A673 (cell line): ENCODE measurements at regions not wholly inside any gene's neighbourhood (a gene's known extent, or its start where the extent isn't known, plus 50 kb on each side); places are given as distances from the start of the nearest gene placed in this dataset.

Experiments
- BruUV-seq: library from RNA; stranded (reverse); fragments of 400-500 nt; replicated peaks from 2 replicates; lab custom pipeline; 2021; lab: Mats Ljungman, UMichigan
- CTCF ChIA-PET: fragments of 300-600 bp; sonication (Branson Sonifier 250); formaldehyde crosslinking; loops from one replicate; lab custom pipeline; 2022; ENCODE audit warnings: antibody characterized with exemption; lab: Charles Lee
- POLR2A ChIA-PET: fragments of 300-600 bp; sonication (Branson Sonifier 250); formaldehyde crosslinking; loops from one replicate; lab custom pipeline; 2022; ENCODE audit warnings: antibody characterized with exemption; ENCODE audit not compliant: low non-redundant PET; lab: Charles Lee
- DNase-seq: peaks from one replicate; pipeline ENCODE4 v3.0.0-alpha.2; 2015; ENCODE audit warnings: low spot score
- H3K27ac ChIP-seq: fragments of 200-600 bp; sonication (generic); 2 replicates; pipeline ENCODE4 v1.5.1; 2016; ENCODE audit warnings: mixed run types, low read depth, mild to moderate bottlenecking, mixed read lengths, antibody characterized with exemption, low read length; ENCODE audit not compliant: poor library complexity, severe bottlenecking
- H3K27me3 ChIP-seq: fragments of 200-600 bp; sonication (generic); replicated peaks from 2 replicates; pipeline ENCODE4 v1.6.1; 2017; ENCODE audit warnings: mixed run types, low read depth, mild to moderate bottlenecking, mixed read lengths, antibody characterized with exemption, low read length; ENCODE audit not compliant: insufficient read depth, poor library complexity
- H3K36me3 ChIP-seq: fragments of 200-600 bp; sonication (generic); 2 replicates; pipeline ENCODE4 v1.6.1; 2016; ENCODE audit warnings: mixed run types, mild to moderate bottlenecking, mixed read lengths, antibody characterized with exemption, low read length; ENCODE audit not compliant: insufficient read depth, poor library complexity, severe bottlenecking
- H3K4me1 ChIP-seq: fragments of 200-600 bp; sonication (generic); 2 replicates; pipeline ENCODE4 v1.6.1; 2017; ENCODE audit warnings: mixed run types, mild to moderate bottlenecking, mixed read lengths, antibody characterized with exemption, low read length; ENCODE audit not compliant: insufficient read depth, poor library complexity, severe bottlenecking
- H3K4me3 ChIP-seq: fragments of 200-600 bp; sonication (generic); 2 replicates; pipeline ENCODE4 v1.5.1; 2016; ENCODE audit warnings: low read depth, mixed run types, mild to moderate bottlenecking, mixed read lengths, low read length; ENCODE audit not compliant: poor library complexity, severe bottlenecking
- H3K9me3 ChIP-seq: fragments of 200-600 bp; sonication (generic); 2 replicates; pipeline ENCODE4 v1.6.1; 2016; ENCODE audit warnings: mixed run types, low read depth, mild to moderate bottlenecking, mixed read lengths, antibody characterized with exemption, low read length; ENCODE audit not compliant: poor library complexity, severe bottlenecking
- EZH2 ChIP-seq: fragments of 200-600 bp; sonication (generic); IDR thresholded peaks from 2 replicates; pipeline ENCODE4 v1.6.1; 2017; ENCODE audit warnings: borderline replicate concordance, low read depth, mild to moderate bottlenecking, mixed read lengths, antibody characterized with exemption, low read length; ENCODE audit not compliant: poor library complexity, severe bottlenecking
- intact Hi-C: fragments of 100-400 bp; cut with micrococcal nuclease; formaldehyde crosslinking; loops from one replicate; pipeline ENCODE4 v1.10.0; 2022; ENCODE audit not compliant: unreplicated experiment
- TF ChIP-seq, protein P1 (sequence below): fragments of 300-800, 200-600 bp; sonication (generic); conservative IDR thresholded peaks from 2 replicates; pipeline ENCODE4 v1.5.1; 2017; ENCODE audit warnings: low read depth, mild to moderate bottlenecking, antibody characterized with exemption, low read length, moderate library complexity, mixed read lengths

DNA sequence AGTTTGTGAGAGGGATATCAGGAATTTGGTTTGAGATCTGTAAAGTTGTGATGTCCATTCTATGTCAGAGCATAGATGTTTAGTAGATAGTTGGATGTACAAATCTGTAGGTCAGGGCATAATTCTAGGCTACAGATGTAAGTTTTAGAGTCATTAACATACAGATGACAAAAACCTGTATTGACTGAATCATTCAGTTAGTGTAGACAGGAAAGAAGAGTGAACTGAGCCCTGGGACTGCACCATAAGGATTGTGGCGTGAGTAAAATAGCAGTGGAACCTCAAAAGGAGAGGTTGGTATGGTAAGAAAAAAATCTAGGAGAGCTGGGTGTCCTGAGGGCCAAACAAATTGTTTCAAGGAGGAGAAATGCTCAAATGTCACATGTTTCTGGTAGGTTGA, 73.1 kb upstream of the RPRM start:
- no peak for DNase-seq
- Histone ChIP-seq H3K4me1 (no peaks in the 10 kb centered on the region), H3K36me3 (no peaks in the 10 kb centered on the region), H3K9me3 (no peaks in the 10 kb centered on the region), H3K27me3 (no peaks in the 10 kb centered on the region), H3K4me3 (no peak overlapping the region), H3K27ac (no peak overlapping the region)
- POLR2A ChIA-PET, result no interaction called here
- no peak for TF ChIP-seq EZH2
- TF ChIP-seq, protein P1, sequence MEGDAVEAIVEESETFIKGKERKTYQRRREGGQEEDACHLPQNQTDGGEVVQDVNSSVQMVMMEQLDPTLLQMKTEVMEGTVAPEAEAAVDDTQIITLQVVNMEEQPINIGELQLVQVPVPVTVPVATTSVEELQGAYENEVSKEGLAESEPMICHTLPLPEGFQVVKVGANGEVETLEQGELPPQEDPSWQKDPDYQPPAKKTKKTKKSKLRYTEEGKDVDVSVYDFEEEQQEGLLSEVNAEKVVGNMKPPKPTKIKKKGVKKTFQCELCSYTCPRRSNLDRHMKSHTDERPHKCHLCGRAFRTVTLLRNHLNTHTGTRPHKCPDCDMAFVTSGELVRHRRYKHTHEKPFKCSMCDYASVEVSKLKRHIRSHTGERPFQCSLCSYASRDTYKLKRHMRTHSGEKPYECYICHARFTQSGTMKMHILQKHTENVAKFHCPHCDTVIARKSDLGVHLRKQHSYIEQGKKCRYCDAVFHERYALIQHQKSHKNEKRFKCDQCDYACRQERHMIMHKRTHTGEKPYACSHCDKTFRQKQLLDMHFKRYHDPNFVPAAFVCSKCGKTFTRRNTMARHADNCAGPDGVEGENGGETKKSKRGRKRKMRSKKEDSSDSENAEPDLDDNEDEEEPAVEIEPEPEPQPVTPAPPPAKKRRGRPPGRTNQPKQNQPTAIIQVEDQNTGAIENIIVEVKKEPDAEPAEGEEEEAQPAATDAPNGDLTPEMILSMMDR, result no peak
- BruUV-seq, result no TSS peak
- CTCF ChIA-PET, result no interaction called here
- intact Hi-C loops, result no loop called here

DNA sequence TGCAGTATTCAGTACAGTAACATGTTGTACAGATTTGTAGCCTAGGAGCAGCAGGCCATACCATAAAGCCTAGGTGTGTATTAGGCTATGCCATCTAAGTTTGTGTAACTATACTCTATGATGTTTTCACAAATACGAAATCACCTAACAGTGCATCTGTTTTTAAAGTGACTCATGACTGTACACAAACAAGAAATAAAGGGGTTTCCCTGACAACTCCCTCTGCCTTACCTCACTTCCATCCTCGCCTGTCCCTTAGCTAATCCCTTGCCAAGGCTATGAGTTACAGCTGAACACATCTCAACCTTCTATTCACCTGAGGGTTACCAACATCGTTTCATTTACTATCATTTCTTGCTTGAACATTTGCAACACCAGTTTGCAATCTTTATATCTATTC, 78.6 kb upstream of the RPRM start:
- Histone ChIP-seq H3K36me3 (no peaks in the 10 kb centered on the region), H3K4me1 (no peaks in the 10 kb centered on the region), H3K27ac (no peak overlapping the region), H3K9me3 (no peaks in the 10 kb centered on the region), H3K27me3 (no peaks in the 10 kb centered on the region), H3K4me3 (no peak overlapping the region)
- intact Hi-C loops, result no loop called here
- DNase-seq, result no peak
- no TSS peak for BruUV-seq
- no peak for TF ChIP-seq EZH2
- TF ChIP-seq, protein P1, result no peak
- ChIA-PET CTCF (no interaction called here), POLR2A (no interaction called here)

DNA sequence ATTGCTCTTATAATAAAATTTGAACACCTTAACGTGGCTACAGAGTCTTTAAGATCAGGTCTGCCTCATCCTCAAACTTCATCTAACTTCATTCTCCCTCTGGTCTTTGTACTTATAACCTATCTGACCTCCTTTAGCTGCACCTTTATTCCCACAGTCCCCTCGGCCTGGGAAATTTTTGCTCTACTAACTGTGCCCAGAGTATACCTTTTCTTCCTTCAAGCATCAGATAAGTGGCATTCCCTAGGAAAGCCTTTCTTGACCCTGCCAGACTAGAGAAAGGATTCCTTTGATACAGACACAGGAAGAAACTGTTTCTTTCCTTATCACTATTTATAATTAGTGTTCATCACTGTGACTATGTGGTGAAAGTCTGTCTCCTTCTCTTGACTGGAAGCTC, 79.2 kb upstream of the RPRM start:
- Histone ChIP-seq H3K4me1 (no peaks in the 10 kb centered on the region), H3K36me3 (no peaks in the 10 kb centered on the region), H3K27ac (no peak overlapping the region), H3K4me3 (no peak overlapping the region), H3K9me3 (no peaks in the 10 kb centered on the region), H3K27me3 (no peaks in the 10 kb centered on the region)
- intact Hi-C loops, result no loop called here
- POLR2A ChIA-PET, result no interaction called here
- CTCF ChIA-PET, result no interaction called here
- DNase-seq, result no peak
- no peak for TF ChIP-seq EZH2
- TF ChIP-seq, protein P1, result no peak
- BruUV-seq, result no TSS peak
